Gastrocnemius medialis (tissue), 4 donors: ENCODE measurements at regions not wholly inside any gene's neighbourhood (a gene's known extent, or its start where the extent isn't known, plus 50 kb on each side); places are given as distances from the start of the nearest gene placed in this dataset.
A peak's percentile ranks its signal among the peaks of the same experiment; 100 is the strongest.

Experiments
- ATAC-seq, 2 donors: fragments of 150-250 bp; one replicate each; pipeline ENCODE4 v1.9.1; 2016
- DNase-seq, 2 donors: peaks; one replicate each; pipeline ENCODE4 v3.0.0-alpha.2; 2019
- H3K27ac ChIP-seq, 4 donors: fragments of 200-600 bp; sonication (generic); 1 replicate in 1 of 4; 2 replicates in 3 of 4; pipeline ENCODE4 v1.5.1; 2016 to 2018; ENCODE audit warnings: mild to moderate bottlenecking in 2 of 4, moderate library complexity in 1 of 4
- H3K27me3 ChIP-seq, 3 donors: fragments of 200-600 bp; sonication (generic) in 2 of 3; 1 replicate in 1 of 3; 2 replicates in 2 of 3; pipeline versions ENCODE4 v1.5.1 to v1.6.0; 2016 to 2019; ENCODE audit warnings: mild to moderate bottlenecking in 1 of 3, moderate library complexity in 1 of 3
- H3K36me3 ChIP-seq, 2 donors: fragments of 200-600 bp; sonication (generic) in 1 of 2; one replicate each; pipeline ENCODE4 v1.5.1; 2017 to 2018
- H3K4me1 ChIP-seq, 2 donors: fragments of 200-600 bp; sonication (generic) in 1 of 2; one replicate each; pipeline ENCODE4 v1.5.1; 2016 to 2017; ENCODE audit warnings: mild to moderate bottlenecking in 2 of 2
- H3K4me3 ChIP-seq, 4 donors: fragments of 200-600 bp; sonication (generic) in 3 of 4; 1 replicate in 1 of 4; 2 replicates in 3 of 4; pipeline ENCODE4 v1.5.1; 2016 to 2019; ENCODE audit warnings: mild to moderate bottlenecking in 2 of 4
- H3K9me3 ChIP-seq, 3 donors: fragments of 200-600 bp; sonication (generic) in 2 of 3; 1 replicate in 1 of 3; 2 replicates in 2 of 3; pipeline ENCODE4 v1.5.1; 2016 to 2019
- CTCF ChIP-seq, 5 experiments: fragments of 450-650 bp in 3 of 5; fragments of 200-600 bp in 2 of 5; sonication (generic) in 2 of 5; IDR thresholded peaks in 4 of 5; conservative IDR thresholded peaks in 1 of 5; 1 replicate in 4 of 5; 2 replicates in 1 of 5; pipeline ENCODE4 v1.5.1; 2016 to 2019; ENCODE audit warnings: antibody characterized with exemption in 5 of 5, mild to moderate bottlenecking in 3 of 5, moderate library complexity in 3 of 5
- POLR2A ChIP-seq, 2 donors: fragments of 450-650 bp; IDR thresholded peaks; one replicate each; pipeline ENCODE4 v1.6.1; 2017; ENCODE audit warnings: antibody characterized with exemption in 2 of 2, mild to moderate bottlenecking in 2 of 2, moderate library complexity in 2 of 2
- in situ Hi-C, 4 donors: fragments of 200-750 bp; cut with MboI; loops; one replicate each; pipeline versions ENCODE4 v1.15.0 to v1.8.0; 2017; ENCODE audit warnings: low sequenced_read_pairs in 4 of 4
- intact Hi-C: fragments of 100-400 bp; cut with DNase I; formaldehyde crosslinking; loops from one replicate; pipeline ENCODE4 v1.15.1; 2023; ENCODE audit warnings: low total_unique reads

GRCh38 chr13:97743938-97744337 lies 209.5 kb upstream of the IPO5 start:
- TF ChIP-seq CTCF (IDR thresholded peaks at IDR 0.05 in 4 of 5, conservative IDR thresholded peaks at IDR 0.05 in 1 of 5) (no peak), POLR2A (IDR thresholded peaks at IDR 0.05) (no peak)
- no peaks in the 10 kb centered on the region for H3K36me3 ChIP-seq
- H3K27me3 ChIP-seq = no peaks in the 10 kb centered on the region
- no peaks in the 10 kb centered on the region for H3K9me3 ChIP-seq
- in situ Hi-C loops (no loop called here), intact Hi-C loops (no loop called here)
- H3K27ac ChIP-seq = no peak overlapping the region
- peak in 1 of 2 donors; percentile 45 for ATAC-seq
- DNase-seq = no peak
- H3K4me3 ChIP-seq = no peak overlapping the region
- no peaks in the 10 kb centered on the region for H3K4me1 ChIP-seq

- no peak for ATAC-seq
- no peak overlapping the region for H3K27ac ChIP-seq
- no peak overlapping the region for H3K4me3 ChIP-seq
- H3K36me3 ChIP-seq = no peaks in the 10 kb centered on the region
- H3K4me1 ChIP-seq = no peaks in the 10 kb centered on the region
- no peaks in the 10 kb centered on the region for H3K9me3 ChIP-seq
- in situ Hi-C loops = no loop called here
- no peak for DNase-seq
- TF ChIP-seq CTCF (IDR thresholded peaks at IDR 0.05 in 4 of 5, conservative IDR thresholded peaks at IDR 0.05 in 1 of 5) (no peak), POLR2A (IDR thresholded peaks at IDR 0.05) (no peak)
- intact Hi-C loops = no loop called here
- no peaks in the 10 kb centered on the region for H3K27me3 ChIP-seq
These were observed 206.8 kb upstream of the IPO5 start for GRCh38 chr13:97746649-97747048.

- H3K36me3 ChIP-seq = no peaks in the 10 kb centered on the region
- no peak overlapping the region for H3K4me3 ChIP-seq
- intact Hi-C loops (no loop called here), in situ Hi-C loops (no loop called here)
- no peak for TF ChIP-seq POLR2A (IDR thresholded peaks at IDR 0.05)
- no peak for TF ChIP-seq CTCF (IDR thresholded peaks at IDR 0.05 in 4 of 5, conservative IDR thresholded peaks at IDR 0.05 in 1 of 5)
- no peak for ATAC-seq
- no peaks in the 10 kb centered on the region for H3K4me1 ChIP-seq
- H3K27ac ChIP-seq = no peak overlapping the region
- DNase-seq = no peak
- no peaks in the 10 kb centered on the region for H3K27me3 ChIP-seq
- H3K9me3 ChIP-seq = no peaks in the 10 kb centered on the region
These were observed 204.3 kb upstream of the IPO5 start for GRCh38 chr13:97749174-97749573.

- intact Hi-C loops (no loop called here), in situ Hi-C loops (no loop called here)
- Histone ChIP-seq H3K4me1 (no peaks in the 10 kb centered on the region), H3K36me3 (no peaks in the 10 kb centered on the region), H3K27ac (no peak overlapping the region), H3K4me3 (no peak overlapping the region), H3K27me3 (no peaks in the 10 kb centered on the region), H3K9me3 (no peaks in the 10 kb centered on the region)
- TF ChIP-seq CTCF (IDR thresholded peaks at IDR 0.05 in 4 of 5, conservative IDR thresholded peaks at IDR 0.05 in 1 of 5) (no peak), POLR2A (IDR thresholded peaks at IDR 0.05) (no peak)
- DNase-seq (no peak), ATAC-seq (no peak)
These were observed 202.0 kb upstream of the IPO5 start for GRCh38 chr13:97751477-97751876.

GRCh38 chr13:97752961-97753668 lies 200.4 kb upstream of the IPO5 start:
- in situ Hi-C loops = no loop called here
- H3K4me3 ChIP-seq = no peak overlapping the region
- no peak overlapping the region for H3K27ac ChIP-seq
- H3K27me3 ChIP-seq = no peaks in the 10 kb centered on the region
- TF ChIP-seq CTCF (IDR thresholded peaks at IDR 0.05 in 4 of 5, conservative IDR thresholded peaks at IDR 0.05 in 1 of 5) = no peak
- TF ChIP-seq POLR2A (IDR thresholded peaks at IDR 0.05) = no peak
- no peaks in the 10 kb centered on the region for H3K9me3 ChIP-seq
- ATAC-seq = no peak
- no peak for DNase-seq
- H3K36me3 ChIP-seq = no peaks in the 10 kb centered on the region
- H3K4me1 ChIP-seq = no peaks in the 10 kb centered on the region
- intact Hi-C loops = no loop called here
